Ovary (tissue), 7 donors: ENCODE measurements at regions not wholly inside any gene's neighbourhood (a gene's known extent, or its start where the extent isn't known, plus 50 kb on each side); places are given as distances from the start of the nearest gene placed in this dataset.
"Not testable (repeated sequence)": the region's sequence is repeated elsewhere in the genome, so short reads cannot be mapped to it uniquely, and the experiment has no call there.

Experiments
- DNase-seq, 5 donors: peaks; one replicate each; pipeline ENCODE4 v3.0.0-alpha.2; 2019 to 2020
- H3K27ac ChIP-seq, 2 donors: fragments of 200-600 bp; one replicate each; pipeline versions ENCODE4 v1.5.1 to v1.8.0; 2019 to 2022
- H3K27me3 ChIP-seq: fragments of 200-600 bp; one replicate; pipeline ENCODE4 v1.8.0; 2022
- H3K36me3 ChIP-seq: fragments of 200-600 bp; sonication (generic); one replicate; pipeline ENCODE4 v1.5.1; 2019
- H3K4me1 ChIP-seq: one replicate; pipeline ENCODE4 v1.8.1; 2013; ENCODE audit warnings: mild to moderate bottlenecking, moderate library complexity; ENCODE audit not compliant: insufficient read depth
- H3K4me3 ChIP-seq: fragments of 200-600 bp; sonication (generic); one replicate; pipeline ENCODE4 v1.5.1; 2017
- H3K9me3 ChIP-seq, 2 donors: fragments of 200-600 bp in 1 of 2; sonication (generic) in 1 of 2; one replicate each; pipeline versions ENCODE4 v1.5.1 to v1.8.1; 2013 to 2019; ENCODE audit warnings: mild to moderate bottlenecking in 1 of 2, moderate library complexity in 1 of 2
- EP300 ChIP-seq: sonication (generic); formaldehyde crosslinking; IDR thresholded peaks from one replicate; pipeline ENCODE4 v1.6.1; 2017; ENCODE audit warnings: antibody characterized with exemption
- POLR2A ChIP-seq: fragments of 450-650 bp; IDR thresholded peaks from one replicate; pipeline ENCODE4 v1.6.1; 2017; ENCODE audit warnings: antibody characterized with exemption, mild to moderate bottlenecking, moderate library complexity
- WGBS, 3 donors: extraction: QIAGEN DNeasy Blood & Tissue Kit in 1 of 3; methylation state at CpG; one replicate each; pipeline versions ENCODE4 v1.1.5 to v1.1.7; 2013 to 2017; 5-methylcytosine and 5-hydroxymethylcytosine counted together
- intact Hi-C, 4 donors: fragments of 100-400 bp; cut with DNase I; formaldehyde crosslinking; loops; one replicate each; pipeline versions ENCODE4 v1.11.0 to v1.15.1; 2022 to 2023
- TF ChIP-seq, protein P1 (sequence below), 3 donors: fragments of 450-650 bp in 2 of 3; fragments of 200-600 bp in 1 of 3; IDR thresholded peaks; one replicate each; pipeline versions ENCODE4 v1.5.1 to v1.8.0; 2016 to 2022; ENCODE audit warnings: antibody characterized with exemption in 3 of 3, mild to moderate bottlenecking in 1 of 3
- donor health status: DM: no; HTN: no; CAD: no; lungs with moderate emphysema.
- donor health status: DM: no; HTN: no; CAD: no.
- donor health status: Bipolar disorder and iron deficiency.
- donor health status: DM: no; HTN: no; CAD: no.
- donor health status: DM: yes; HTN: yes; CAD: no.

DNA sequence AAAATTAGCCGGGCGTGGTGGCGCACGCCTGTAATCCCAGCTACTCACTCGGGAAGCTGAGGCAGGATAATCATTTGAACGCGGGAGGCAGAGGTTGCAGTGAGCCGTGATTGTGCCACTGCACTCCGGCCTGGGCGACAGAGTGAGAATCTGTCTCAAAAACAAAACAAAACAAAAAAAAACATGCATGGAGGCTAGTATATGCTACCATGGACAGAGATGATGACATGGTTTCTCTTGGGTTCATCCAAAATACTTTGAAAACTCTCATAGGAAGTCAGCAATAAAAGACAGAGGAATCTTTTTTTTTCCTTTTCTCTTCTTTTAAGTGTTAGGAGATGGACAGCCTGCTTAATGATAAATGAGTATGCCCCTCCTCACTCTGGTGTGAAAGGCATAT is 137.7 kb upstream of the MB21D2 start:
- intact Hi-C loops = loop anchor here in 1 of 4 donors (10.0 kb wide), 1 partner anchor 101 kb away; no protein-coding TSS in a partner anchor
- no peaks in the 10 kb centered on the region for H3K27me3 ChIP-seq
- H3K9me3 ChIP-seq = no peaks in the 10 kb centered on the region
- no peak for DNase-seq
- WGBS, 3 donors = 58 to 62% (median 60%) methylated on average over 10 of the region's 10 CpGs
- TF ChIP-seq POLR2A (no peak), EP300 (no peak)
- TF ChIP-seq, protein P1, sequence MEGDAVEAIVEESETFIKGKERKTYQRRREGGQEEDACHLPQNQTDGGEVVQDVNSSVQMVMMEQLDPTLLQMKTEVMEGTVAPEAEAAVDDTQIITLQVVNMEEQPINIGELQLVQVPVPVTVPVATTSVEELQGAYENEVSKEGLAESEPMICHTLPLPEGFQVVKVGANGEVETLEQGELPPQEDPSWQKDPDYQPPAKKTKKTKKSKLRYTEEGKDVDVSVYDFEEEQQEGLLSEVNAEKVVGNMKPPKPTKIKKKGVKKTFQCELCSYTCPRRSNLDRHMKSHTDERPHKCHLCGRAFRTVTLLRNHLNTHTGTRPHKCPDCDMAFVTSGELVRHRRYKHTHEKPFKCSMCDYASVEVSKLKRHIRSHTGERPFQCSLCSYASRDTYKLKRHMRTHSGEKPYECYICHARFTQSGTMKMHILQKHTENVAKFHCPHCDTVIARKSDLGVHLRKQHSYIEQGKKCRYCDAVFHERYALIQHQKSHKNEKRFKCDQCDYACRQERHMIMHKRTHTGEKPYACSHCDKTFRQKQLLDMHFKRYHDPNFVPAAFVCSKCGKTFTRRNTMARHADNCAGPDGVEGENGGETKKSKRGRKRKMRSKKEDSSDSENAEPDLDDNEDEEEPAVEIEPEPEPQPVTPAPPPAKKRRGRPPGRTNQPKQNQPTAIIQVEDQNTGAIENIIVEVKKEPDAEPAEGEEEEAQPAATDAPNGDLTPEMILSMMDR (IDR thresholded peaks at IDR 0.05) = no peak
- H3K4me1 ChIP-seq = no peaks in the 10 kb centered on the region
- H3K36me3 ChIP-seq = no peaks in the 10 kb centered on the region
- H3K27ac ChIP-seq = no peak overlapping the region
- no peak overlapping the region for H3K4me3 ChIP-seq

DNA sequence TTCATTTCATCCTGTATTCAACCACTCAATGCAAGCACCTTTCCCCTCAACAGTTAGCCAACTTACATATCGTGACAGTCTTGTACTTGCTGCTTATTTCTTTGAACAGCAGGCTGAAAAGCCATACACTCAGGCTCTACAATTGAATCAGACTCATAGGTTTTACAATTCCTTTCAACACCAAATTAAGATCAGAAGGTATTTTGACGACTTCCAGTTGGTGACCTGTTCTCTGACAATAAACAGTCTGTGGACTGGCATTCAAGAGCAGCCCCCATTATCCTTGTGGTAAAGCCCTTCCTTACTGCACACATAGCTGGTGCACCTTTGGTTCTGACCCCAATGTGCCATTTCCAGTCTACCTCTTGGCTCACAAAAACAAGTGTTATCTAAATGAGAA is 140.0 kb upstream of the MB21D2 start:
- Histone ChIP-seq H3K4me1 (no peaks in the 10 kb centered on the region), H3K27ac (no peak overlapping the region), H3K9me3 (no peaks in the 10 kb centered on the region), H3K27me3 (no peaks in the 10 kb centered on the region), H3K36me3 (no peaks in the 10 kb centered on the region), H3K4me3 (no peak overlapping the region)
- DNase-seq = no peak
- no peak for TF ChIP-seq EP300
- TF ChIP-seq, protein P1 (IDR thresholded peaks at IDR 0.05) = no peak
- no peak for TF ChIP-seq POLR2A
- intact Hi-C loops = loop anchor here in 1 of 4 donors (10.0 kb wide), 1 partner anchor 103 kb away; no protein-coding TSS in a partner anchor
- WGBS, 3 donors = 56 to 63% (median 62%) methylated on average over 2 of the region's 2 CpGs

DNA sequence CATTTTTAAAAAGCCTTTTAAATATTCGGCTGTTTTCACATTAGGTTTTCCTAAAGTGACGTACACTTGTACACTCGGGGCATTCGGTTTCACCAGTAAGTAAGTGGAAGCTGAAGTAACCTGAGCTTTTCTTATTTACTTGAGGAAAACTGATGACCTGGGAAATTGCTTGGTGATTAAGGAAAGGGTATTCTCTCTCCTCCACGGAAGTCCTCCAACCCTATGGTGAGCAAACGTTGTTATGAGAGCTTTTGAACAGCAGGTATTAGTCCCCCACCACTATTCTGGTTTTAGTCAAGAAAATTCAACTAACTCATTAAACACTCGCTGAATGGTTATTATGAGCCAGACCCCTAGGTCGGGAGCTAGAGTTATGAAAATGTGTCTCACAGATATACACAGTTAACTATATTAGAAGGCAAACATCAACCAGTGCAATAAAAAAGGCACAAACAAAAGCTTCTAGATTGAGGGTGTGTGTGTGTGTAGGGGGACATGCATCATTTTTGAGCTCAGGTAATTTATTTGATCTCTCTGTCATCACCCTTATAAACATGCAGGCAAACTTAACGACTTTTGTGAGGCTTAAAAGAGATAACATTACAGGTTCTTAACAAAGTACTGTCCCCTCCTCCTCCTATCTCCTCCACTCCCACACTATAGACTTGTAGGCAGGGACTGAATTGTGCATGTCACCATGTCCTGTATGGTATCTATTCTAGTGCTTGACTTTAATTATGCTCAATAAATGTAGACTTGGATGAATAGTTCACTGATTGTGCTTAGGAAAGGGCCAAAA is 143.3 kb upstream of the MB21D2 start:
- intact Hi-C loops = no loop called here

DNA sequence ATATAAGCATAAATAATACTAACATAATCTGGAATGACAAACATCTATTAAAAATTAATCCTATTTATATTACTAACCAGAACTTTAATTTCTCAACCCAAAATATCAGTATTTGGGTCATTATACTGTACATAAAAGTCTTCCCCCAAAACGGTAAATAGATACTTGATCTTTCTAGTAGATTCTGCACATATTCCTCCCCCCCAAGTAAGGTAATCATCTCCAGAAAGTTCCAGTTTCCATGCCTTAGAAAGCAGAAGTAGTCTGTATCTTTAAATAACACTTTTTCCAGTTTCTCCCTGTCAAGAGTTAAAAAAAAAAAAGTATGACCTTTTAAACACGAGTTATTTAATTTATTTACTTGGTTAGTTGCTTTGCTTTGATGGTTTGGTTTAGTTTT is 150.7 kb upstream of the MB21D2 start:
- no peak overlapping the region for H3K4me3 ChIP-seq
- H3K36me3 ChIP-seq = no peaks in the 10 kb centered on the region
- intact Hi-C loops = no loop called here
- no peak for DNase-seq
- H3K9me3 ChIP-seq = no peaks in the 10 kb centered on the region
- WGBS, 3 donors = 50 to 57% (median 53%) methylated on average over 2 of the region's 2 CpGs
- no peaks in the 10 kb centered on the region for H3K4me1 ChIP-seq
- no peaks in the 10 kb centered on the region for H3K27me3 ChIP-seq
- no peak overlapping the region for H3K27ac ChIP-seq
- TF ChIP-seq EP300 = no peak

More for the DNA sequence above, 143.3 kb upstream of the MB21D2 start:
- H3K27me3 ChIP-seq = no peaks in the 10 kb centered on the region
- no peaks in the 10 kb centered on the region for H3K4me1 ChIP-seq
- 75 to 77% (median 75%) methylated on average over 9 of the region's 9 CpGs for WGBS, 3 donors
- no peak overlapping the region for H3K27ac ChIP-seq
- H3K4me3 ChIP-seq = no peak overlapping the region
- DNase-seq = no peak
- no peaks in the 10 kb centered on the region for H3K36me3 ChIP-seq
- no peaks in the 10 kb centered on the region for H3K9me3 ChIP-seq
- TF ChIP-seq EP300 (no peak), POLR2A (no peak)
- TF ChIP-seq, protein P1 (IDR thresholded peaks at IDR 0.05) = no peak

DNA sequence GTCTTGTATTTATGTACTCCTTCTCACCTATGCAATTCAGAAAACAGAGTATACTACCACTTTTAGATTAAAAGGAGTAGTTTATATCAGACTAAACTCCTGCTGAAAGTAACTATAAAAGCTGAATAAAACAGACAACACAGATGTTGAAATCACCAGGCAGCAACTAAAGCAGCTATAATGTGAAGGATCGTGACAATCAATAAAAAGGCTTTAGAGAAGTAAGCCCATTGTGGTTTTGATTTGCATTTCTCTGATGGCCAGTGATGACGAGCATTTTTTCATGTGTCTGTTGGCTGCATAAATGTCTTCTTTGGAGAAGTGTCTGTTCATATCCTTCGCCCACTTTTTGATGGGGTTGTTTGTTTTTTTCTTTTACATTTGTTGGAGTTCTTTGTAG is 152.1 kb upstream of the MB21D2 start:
- H3K36me3 ChIP-seq, H3K27me3 ChIP-seq, H3K27ac ChIP-seq, DNase-seq, H3K4me3 ChIP-seq, H3K9me3 ChIP-seq, intact Hi-C loops, H3K4me1 ChIP-seq: not testable (repeated sequence)
- WGBS, 3 donors = 83 to 91% (median 90%) methylated on average over 3 of the region's 3 CpGs
